Caco-2 (cell line): ENCODE measurements at regions not wholly inside any gene's neighbourhood (a gene's known extent, or its start where the extent isn't known, plus 50 kb on each side); places are given as distances from the start of the nearest gene placed in this dataset.
"Not testable (repeated sequence)": the region's sequence is repeated elsewhere in the genome, so short reads cannot be mapped to it uniquely, and the experiment has no call there.

Experiments used
- BruUV-seq: library from RNA; stranded (reverse); fragments of 400-500 nt; replicated peaks from 2 replicates; lab custom pipeline; 2021; lab: Mats Ljungman, UMichigan
- CTCF ChIA-PET: fragments of 300-600 bp; sonication (Branson Sonifier 250); formaldehyde crosslinking; loops from one replicate; lab custom pipeline; 2022; ENCODE audit warnings: antibody characterized with exemption; lab: Charles Lee
- POLR2A ChIA-PET: fragments of 300-600 bp; sonication (Branson Sonifier 250); formaldehyde crosslinking; loops from one replicate; lab custom pipeline; 2022; ENCODE audit warnings: antibody characterized with exemption; lab: Charles Lee
- DNase-seq, 2 experiments: peaks; one replicate each; pipeline versions ENCODE4 v3.0.0 to v3.0.0-alpha.2; 2020 to 2022
- H3K27me3 ChIP-seq: replicated peaks from 2 replicates; pipeline ENCODE4 v1.6.0; 2011; ENCODE audit warnings: low read length; ENCODE audit not compliant: control insufficient read depth, insufficient read depth
- H3K36me3 ChIP-seq: 2 replicates; pipeline ENCODE4 v1.5.1; 2011; ENCODE audit warnings: low read length; ENCODE audit not compliant: control insufficient read depth, insufficient read depth
- H3K4me1 ChIP-seq: fragments of 250-450 bp; sonication (Bioruptor Pico); 2 replicates; pipeline ENCODE4 v1.5.1; 2020; ENCODE audit warnings: mild to moderate bottlenecking
- H3K4me3 ChIP-seq: 2 replicates; pipeline ENCODE4 v1.5.1; 2011; ENCODE audit warnings: low read depth, mild to moderate bottlenecking, control low read depth, low read length
- H3K9me3 ChIP-seq: fragments of 250-450 bp; sonication (Bioruptor Pico); 2 replicates; pipeline ENCODE4 v1.5.1; 2020; ENCODE audit warnings: mild to moderate bottlenecking, moderate library complexity
- H3K27ac Mint-ChIP-seq: one replicate; pipeline ENCODE4 v1.8.0; 2022; ENCODE audit warnings: mixed read lengths; ENCODE audit not compliant: unreplicated experiment
- H3K27me3 Mint-ChIP-seq: one replicate; pipeline ENCODE4 v1.8.0; 2022; ENCODE audit warnings: mixed read lengths; ENCODE audit not compliant: insufficient read depth, unreplicated experiment
- H3K36me3 Mint-ChIP-seq: one replicate; pipeline ENCODE4 v1.8.0; 2022; ENCODE audit warnings: mild to moderate bottlenecking, mixed read lengths; ENCODE audit not compliant: insufficient read depth, unreplicated experiment
- H3K4me1 Mint-ChIP-seq: one replicate; pipeline ENCODE4 v1.8.0; 2022; ENCODE audit warnings: low read depth, mixed read lengths; ENCODE audit not compliant: unreplicated experiment
- H3K4me3 Mint-ChIP-seq: one replicate; pipeline ENCODE4 v1.8.0; 2022; ENCODE audit warnings: mild to moderate bottlenecking, moderate library complexity, mixed read lengths; ENCODE audit not compliant: unreplicated experiment
- H3K9me3 Mint-ChIP-seq: one replicate; pipeline ENCODE4 v1.8.0; 2022; ENCODE audit warnings: mixed read lengths; ENCODE audit not compliant: unreplicated experiment
- intact Hi-C: fragments of 100-400 bp; cut with micrococcal nuclease; formaldehyde crosslinking; loops from one replicate; pipeline ENCODE4 v1.10.0; 2022; ENCODE audit not compliant: unreplicated experiment
- TF ChIP-seq, protein P1 (sequence below), 2 experiments: fragments of 200-600 bp in 1 of 2; IDR thresholded peaks; 1 replicate in 1 of 2; 2 replicates in 1 of 2; pipeline versions ENCODE4 v1.5.1 to v1.8.0; 2011 to 2022; ENCODE audit warnings: antibody characterized with exemption in 1 of 2, control low read depth in 1 of 2, inconsistent platforms in 1 of 2, low read depth in 1 of 2, low read length in 1 of 2, mild to moderate bottlenecking in 1 of 2, moderate library complexity in 1 of 2; ENCODE audit not compliant: insufficient read depth in 1 of 2, severe bottlenecking in 1 of 2, unreplicated experiment in 1 of 2

DNA sequence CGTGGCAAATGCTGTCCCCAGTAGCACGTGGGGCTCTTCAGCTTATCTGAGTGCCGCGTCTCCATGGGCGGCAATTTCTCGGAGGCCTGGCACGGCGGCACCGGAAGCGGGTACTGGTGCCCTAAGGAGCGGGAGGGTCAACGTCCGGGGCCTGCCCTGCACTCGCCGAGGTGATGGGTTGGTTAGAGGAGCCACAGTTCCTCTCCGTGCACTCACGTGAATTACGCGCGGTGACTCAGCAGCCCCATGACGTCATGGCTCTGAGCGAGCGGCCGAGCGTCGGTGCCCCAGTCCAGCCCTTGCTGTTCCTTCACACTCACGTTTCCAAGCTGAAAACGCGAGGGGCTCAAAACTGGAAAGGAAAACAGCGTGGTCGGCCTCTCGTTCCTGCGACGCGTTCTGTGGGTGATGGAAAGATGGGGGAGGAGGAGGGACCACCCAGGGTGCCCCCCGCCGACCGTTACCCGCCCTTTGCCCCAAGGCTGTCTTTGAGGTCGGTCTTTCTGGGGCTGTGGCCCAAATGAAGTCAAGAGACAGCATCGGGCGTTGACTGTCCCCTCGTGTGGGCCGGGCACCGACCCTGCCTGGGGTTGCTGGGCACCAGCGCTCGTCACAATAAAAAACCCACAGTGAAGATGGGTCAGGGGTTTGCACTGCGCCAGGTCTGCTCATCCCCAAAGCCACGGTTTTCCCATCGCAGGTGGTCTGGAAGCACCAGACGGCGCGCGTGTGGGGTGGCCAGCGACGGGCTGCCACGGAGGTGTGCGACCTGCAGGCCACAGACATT, 70.4 kb upstream of the CFAP46 start:
- H3K4me3 ChIP-seq = no peak overlapping the region
- DNase-seq = no peak
- Mint-ChIP-seq H3K36me3 (no peaks in the 10 kb centered on the region), H3K27ac (no peak overlapping the region), H3K27me3 (no peaks in the 10 kb centered on the region), H3K9me3 (no peaks in the 10 kb centered on the region), H3K4me3 (no peak overlapping the region), H3K4me1 (peaks cover 7% of the 10 kb centered on the region)
- 0 out of 2 replicates have a peak, but pooled peaks cover 2% of the 10 kb centered on the region for H3K9me3 ChIP-seq
- ChIA-PET POLR2A (no interaction called here), CTCF (no interaction called here)
- no peaks in the 10 kb centered on the region for H3K27me3 ChIP-seq
- peaks cover 32% of the 10 kb centered on the region for H3K4me1 ChIP-seq
- TF ChIP-seq, protein P1, sequence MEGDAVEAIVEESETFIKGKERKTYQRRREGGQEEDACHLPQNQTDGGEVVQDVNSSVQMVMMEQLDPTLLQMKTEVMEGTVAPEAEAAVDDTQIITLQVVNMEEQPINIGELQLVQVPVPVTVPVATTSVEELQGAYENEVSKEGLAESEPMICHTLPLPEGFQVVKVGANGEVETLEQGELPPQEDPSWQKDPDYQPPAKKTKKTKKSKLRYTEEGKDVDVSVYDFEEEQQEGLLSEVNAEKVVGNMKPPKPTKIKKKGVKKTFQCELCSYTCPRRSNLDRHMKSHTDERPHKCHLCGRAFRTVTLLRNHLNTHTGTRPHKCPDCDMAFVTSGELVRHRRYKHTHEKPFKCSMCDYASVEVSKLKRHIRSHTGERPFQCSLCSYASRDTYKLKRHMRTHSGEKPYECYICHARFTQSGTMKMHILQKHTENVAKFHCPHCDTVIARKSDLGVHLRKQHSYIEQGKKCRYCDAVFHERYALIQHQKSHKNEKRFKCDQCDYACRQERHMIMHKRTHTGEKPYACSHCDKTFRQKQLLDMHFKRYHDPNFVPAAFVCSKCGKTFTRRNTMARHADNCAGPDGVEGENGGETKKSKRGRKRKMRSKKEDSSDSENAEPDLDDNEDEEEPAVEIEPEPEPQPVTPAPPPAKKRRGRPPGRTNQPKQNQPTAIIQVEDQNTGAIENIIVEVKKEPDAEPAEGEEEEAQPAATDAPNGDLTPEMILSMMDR (IDR thresholded peaks at IDR 0.05; ENCODE audit: insufficient read depth in 1 of 2, low read depth in 1 of 2, low read length in 1 of 2, severe bottlenecking in 1 of 2, unreplicated experiment in 1 of 2) = no peak
- no TSS peak for BruUV-seq
- H3K36me3 ChIP-seq = no peaks in the 10 kb centered on the region
- intact Hi-C loops = no loop called here

DNA sequence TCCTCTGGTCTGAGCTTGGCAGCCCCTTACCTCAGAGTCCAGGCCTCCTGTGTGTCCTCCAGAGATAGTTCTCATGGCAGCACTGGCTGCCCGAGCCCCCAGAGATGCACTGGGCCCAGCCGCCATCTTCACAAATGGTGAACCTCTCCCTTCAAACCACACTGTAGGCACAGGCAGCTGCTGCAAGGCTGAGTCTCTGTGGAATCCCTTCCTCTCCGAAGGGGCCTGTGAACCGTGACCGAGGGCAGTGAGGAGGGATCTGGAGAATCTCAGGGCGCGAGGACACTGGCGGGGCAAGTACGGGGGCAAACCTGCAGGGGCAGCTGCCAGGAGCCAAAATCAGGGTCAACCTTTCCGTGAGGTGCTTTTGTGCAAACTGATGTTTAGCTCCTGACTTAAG, 69.5 kb upstream of the CFAP46 start:
- ChIA-PET CTCF (no interaction called here), POLR2A (no interaction called here)
- Histone ChIP-seq H3K4me3 (no peak overlapping the region), H3K27me3 (no peaks in the 10 kb centered on the region), H3K9me3 (0 out of 2 replicates have a peak, but pooled peaks cover 2% of the 10 kb centered on the region), H3K4me1 (peaks cover 32% of the 10 kb centered on the region), H3K36me3 (no peaks in the 10 kb centered on the region)
- intact Hi-C loops = no loop called here
- H3K4me3 Mint-ChIP-seq = no peak overlapping the region
- TF ChIP-seq, protein P1 (IDR thresholded peaks at IDR 0.05; ENCODE audit: insufficient read depth in 1 of 2, low read depth in 1 of 2, low read length in 1 of 2, severe bottlenecking in 1 of 2, unreplicated experiment in 1 of 2) = no peak
- peaks cover 7% of the 10 kb centered on the region for H3K4me1 Mint-ChIP-seq
- no peak for DNase-seq
- BruUV-seq = no TSS peak
- no peaks in the 10 kb centered on the region for H3K9me3 Mint-ChIP-seq
- H3K27ac Mint-ChIP-seq = no peak overlapping the region
- H3K36me3 Mint-ChIP-seq = no peaks in the 10 kb centered on the region
- no peaks in the 10 kb centered on the region for H3K27me3 Mint-ChIP-seq

DNA sequence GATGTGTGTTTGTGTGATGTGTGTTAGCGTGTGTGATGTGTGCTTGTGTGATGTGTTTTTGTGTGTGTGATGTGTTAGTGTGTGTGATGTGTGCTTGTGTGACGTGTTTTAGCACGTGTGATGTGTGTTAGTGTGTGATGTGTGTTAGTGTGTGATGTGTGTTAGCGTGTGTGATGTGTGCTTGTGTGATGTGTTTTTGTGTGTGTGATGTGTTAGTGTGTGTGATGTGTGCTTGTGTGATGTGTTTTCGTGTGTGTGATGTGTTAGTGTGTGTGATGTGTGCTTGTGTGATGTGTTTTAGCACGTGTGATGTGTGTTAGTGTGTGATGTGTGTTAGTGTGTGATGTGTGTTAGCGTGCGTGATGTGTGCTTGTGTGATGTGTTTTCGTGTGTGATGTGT, 69.0 kb upstream of the CFAP46 start:
- H3K9me3 ChIP-seq, H3K4me3 Mint-ChIP-seq, H3K27me3 Mint-ChIP-seq, H3K36me3 Mint-ChIP-seq, DNase-seq, POLR2A ChIA-PET, H3K36me3 ChIP-seq, H3K27me3 ChIP-seq, H3K27ac Mint-ChIP-seq, H3K4me3 ChIP-seq, BruUV-seq, intact Hi-C loops, H3K9me3 Mint-ChIP-seq, H3K4me1 Mint-ChIP-seq, CTCF ChIA-PET: not testable (repeated sequence)
- peaks cover 32% of the 10 kb centered on the region for H3K4me1 ChIP-seq

DNA sequence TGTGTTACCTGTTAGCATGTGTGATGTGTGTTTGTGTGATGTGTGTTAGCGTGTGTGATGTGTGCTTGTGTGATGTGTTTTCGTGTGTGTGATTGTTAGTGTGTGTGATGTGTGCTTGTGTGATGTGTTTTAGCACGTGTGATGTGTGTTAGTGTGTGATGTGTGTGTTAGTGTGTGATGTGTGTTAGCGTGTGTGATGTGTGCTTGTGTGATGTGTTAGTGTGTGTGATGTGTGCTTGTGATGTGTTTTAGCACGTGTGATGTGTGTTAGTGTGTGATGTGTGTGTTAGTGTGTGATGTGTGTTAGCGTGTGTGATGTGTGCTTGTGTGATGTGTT, 68.4 kb upstream of the CFAP46 start:
- H3K27me3 ChIP-seq, H3K36me3 ChIP-seq, H3K4me1 Mint-ChIP-seq, H3K27me3 Mint-ChIP-seq, intact Hi-C loops, BruUV-seq, H3K27ac Mint-ChIP-seq, H3K9me3 ChIP-seq, H3K36me3 Mint-ChIP-seq, H3K9me3 Mint-ChIP-seq, H3K4me3 Mint-ChIP-seq, POLR2A ChIA-PET, DNase-seq, CTCF ChIA-PET, H3K4me3 ChIP-seq: not testable (repeated sequence)
- peaks cover 32% of the 10 kb centered on the region for H3K4me1 ChIP-seq
